Esophagus muscularis mucosa (tissue), 3 donors: ENCODE measurements at regions not wholly inside any gene's neighbourhood (a gene's known extent, or its start where the extent isn't known, plus 50 kb on each side); places are given as distances from the start of the nearest gene placed in this dataset.

Experiments
- CTCF ChIP-seq, 3 experiments: fragments of 200-600 bp in 2 of 3; fragments of 450-650 bp in 1 of 3; sonication (generic) in 2 of 3; IDR thresholded peaks; one replicate each; pipeline ENCODE4 v1.5.1; 2017 to 2019; ENCODE audit warnings: antibody characterized with exemption in 3 of 3, mild to moderate bottlenecking in 2 of 3, moderate library complexity in 1 of 3
- POLR2A ChIP-seq: fragments of 450-650 bp; IDR thresholded peaks from one replicate; pipeline ENCODE4 v1.6.1; 2017; ENCODE audit warnings: antibody characterized with exemption, moderate library complexity, mild to moderate bottlenecking, low read depth

GRCh38 chr4:38313999-38314561 is 349.9 kb upstream of the KLF3 start:
- no peak for TF ChIP-seq CTCF (IDR thresholded peaks at IDR 0.05)
- TF ChIP-seq POLR2A = no peak
